Thyroid gland (tissue), 4 donors: ENCODE measurements at regions not wholly inside any gene's neighbourhood (a gene's known extent, or its start where the extent isn't known, plus 50 kb on each side); places are given as distances from the start of the nearest gene placed in this dataset.

Experiments
- DNase-seq, 2 donors: peaks; one replicate each; pipeline ENCODE4 v3.0.0-alpha.2; 2019
- H3K27ac ChIP-seq, 3 donors: fragments of 200-600 bp; sonication (generic); 1 replicate in 2 of 3; 2 replicates in 1 of 3; pipeline ENCODE4 v1.5.1; 2016 to 2019; ENCODE audit warnings: mild to moderate bottlenecking in 1 of 3, moderate library complexity in 1 of 3
- H3K27me3 ChIP-seq: fragments of 200-600 bp; sonication (generic); one replicate; pipeline ENCODE4 v1.5.1; 2019
- H3K36me3 ChIP-seq, 2 donors: fragments of 200-600 bp; sonication (generic); one replicate each; pipeline ENCODE4 v1.5.1; 2016 to 2019
- H3K4me1 ChIP-seq, 2 donors: fragments of 200-600 bp; sonication (generic); one replicate each; pipeline ENCODE4 v1.5.1; 2017 to 2019
- H3K4me3 ChIP-seq, 3 donors: fragments of 200-600 bp; sonication (generic); replicated peaks in 1 of 3; 1 replicate in 2 of 3; 2 replicates in 1 of 3; pipeline ENCODE4 v1.5.1; 2016; ENCODE audit warnings: mild to moderate bottlenecking in 1 of 3
- H3K9me3 ChIP-seq: fragments of 200-600 bp; sonication (generic); one replicate; pipeline ENCODE4 v1.5.1; 2017
- CTCF ChIP-seq, 6 experiments: fragments of 200-600 bp in 3 of 6; fragments of 450-650 bp in 3 of 6; sonication (generic) in 3 of 6; IDR thresholded peaks; one replicate each; pipeline ENCODE4 v1.5.1; 2016 to 2019; ENCODE audit warnings: antibody characterized with exemption in 6 of 6, mild to moderate bottlenecking in 2 of 6, inconsistent platforms in 1 of 6, moderate library complexity in 1 of 6
- POLR2A ChIP-seq, 2 donors: fragments of 450-650 bp; IDR thresholded peaks; one replicate each; pipeline ENCODE4 v1.6.1; 2017; ENCODE audit warnings: antibody characterized with exemption in 2 of 2, mild to moderate bottlenecking in 2 of 2, moderate library complexity in 1 of 2
- WGBS, 2 donors: methylation state at CpG; one replicate each; pipeline ENCODE4 v1.1.5; 2017; 5-methylcytosine and 5-hydroxymethylcytosine counted together
- intact Hi-C: fragments of 100-400 bp; cut with DNase I; formaldehyde crosslinking; loops from one replicate; pipeline ENCODE4 v1.15.1; 2023

DNA sequence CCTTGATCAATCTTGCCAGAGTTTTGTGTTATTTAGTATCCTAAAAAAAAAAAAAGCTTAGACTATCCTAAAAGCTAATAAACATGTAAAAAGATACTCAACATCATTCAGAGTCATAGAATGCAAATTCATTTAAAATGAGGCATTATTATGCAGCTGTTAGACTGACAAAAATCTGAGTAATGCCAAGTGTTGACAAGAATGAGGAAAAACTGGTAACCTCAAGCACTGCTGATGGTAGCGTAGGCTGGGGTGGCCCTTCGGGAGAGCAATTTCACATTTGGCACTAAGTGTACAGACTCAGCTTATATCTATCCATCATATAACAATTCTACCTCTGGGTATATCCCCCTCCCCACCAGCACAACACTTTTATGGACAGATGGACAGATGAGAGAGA, 280.4 kb downstream of the RAP2B start:
- no peaks in the 10 kb centered on the region for H3K36me3 ChIP-seq
- H3K27me3 ChIP-seq = no peaks in the 10 kb centered on the region
- intact Hi-C loops = no loop called here
- H3K4me1 ChIP-seq = no peaks in the 10 kb centered on the region
- no peak for DNase-seq
- no peak overlapping the region for H3K27ac ChIP-seq
- H3K9me3 ChIP-seq = no peaks in the 10 kb centered on the region
- H3K4me3 ChIP-seq = no peak overlapping the region
- WGBS, 2 donors = 51 to 69% methylated on average over 2 of the region's 2 CpGs
- no peak for TF ChIP-seq POLR2A (IDR thresholded peaks at IDR 0.05)
- TF ChIP-seq CTCF (IDR thresholded peaks at IDR 0.05) = no peak

GRCh38 chr3:153442799-153443487, 280.9 kb downstream of the RAP2B start:
- intact Hi-C loops = no loop called here
- WGBS, 2 donors = 83 to 85% methylated on average over 3 of the region's 3 CpGs
- no peak for TF ChIP-seq POLR2A (IDR thresholded peaks at IDR 0.05)
- no peak for TF ChIP-seq CTCF (IDR thresholded peaks at IDR 0.05)

GRCh38 chr3:153443961-153444360, 281.9 kb downstream of the RAP2B start:
- no peak for DNase-seq
- no peak overlapping the region for H3K4me3 ChIP-seq
- TF ChIP-seq CTCF (IDR thresholded peaks at IDR 0.05) = no peak
- no peak for TF ChIP-seq POLR2A (IDR thresholded peaks at IDR 0.05)
- H3K4me1 ChIP-seq = no peaks in the 10 kb centered on the region
- H3K36me3 ChIP-seq = no peaks in the 10 kb centered on the region
- 73 to 77% methylated on average over 3 of the region's 3 CpGs for WGBS, 2 donors
- no peaks in the 10 kb centered on the region for H3K27me3 ChIP-seq
- no peaks in the 10 kb centered on the region for H3K9me3 ChIP-seq
- intact Hi-C loops = no loop called here
- no peak overlapping the region for H3K27ac ChIP-seq

More at GRCh38 chr3:153442799-153443487, 280.9 kb downstream of the RAP2B start:
- no peak for DNase-seq
- Histone ChIP-seq H3K36me3 (no peaks in the 10 kb centered on the region), H3K4me1 (no peaks in the 10 kb centered on the region), H3K9me3 (no peaks in the 10 kb centered on the region), H3K4me3 (no peak overlapping the region), H3K27me3 (no peaks in the 10 kb centered on the region), H3K27ac (no peak overlapping the region)

DNA sequence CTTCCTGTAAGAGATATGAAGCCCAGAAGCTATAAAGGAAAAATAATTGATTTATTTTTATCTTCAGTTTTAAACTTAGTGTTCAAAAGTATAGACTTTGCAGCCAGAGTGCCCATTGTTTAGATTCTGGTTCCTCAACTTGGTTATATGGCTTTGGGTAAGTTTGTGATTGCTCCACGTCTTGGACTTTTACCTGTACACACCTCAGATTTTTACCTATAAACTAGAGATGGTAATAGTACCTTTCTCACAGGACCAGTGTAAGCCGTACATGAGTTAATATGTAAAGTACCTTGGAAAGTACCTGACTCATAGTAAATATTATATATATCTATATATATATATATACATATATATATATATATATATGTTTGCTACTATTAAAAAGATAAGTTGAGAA, 283.8 kb downstream of the RAP2B start:
- Histone ChIP-seq H3K27me3 (no peaks in the 10 kb centered on the region), H3K4me3 (no peak overlapping the region), H3K27ac (no peak overlapping the region), H3K9me3 (no peaks in the 10 kb centered on the region), H3K36me3 (no peaks in the 10 kb centered on the region), H3K4me1 (no peaks in the 10 kb centered on the region)
- DNase-seq = no peak
- TF ChIP-seq POLR2A (IDR thresholded peaks at IDR 0.05) (no peak), CTCF (IDR thresholded peaks at IDR 0.05) (no peak)
- intact Hi-C loops = no loop called here
- 92 to 97% methylated on average over 2 of the region's 2 CpGs for WGBS, 2 donors

GRCh38 chr3:153448151-153448829, 286.3 kb downstream of the RAP2B start:
- no peaks in the 10 kb centered on the region for H3K4me1 ChIP-seq
- no peaks in the 10 kb centered on the region for H3K9me3 ChIP-seq
- TF ChIP-seq CTCF (IDR thresholded peaks at IDR 0.05) (no peak), POLR2A (IDR thresholded peaks at IDR 0.05) (no peak)
- no peak for DNase-seq
- no peak overlapping the region for H3K27ac ChIP-seq
- H3K4me3 ChIP-seq = no peak overlapping the region
- 70 to 75% methylated on average over 5 of the region's 5 CpGs for WGBS, 2 donors
- H3K27me3 ChIP-seq = no peaks in the 10 kb centered on the region
- H3K36me3 ChIP-seq = no peaks in the 10 kb centered on the region
- intact Hi-C loops = no loop called here
